ENCODE measurements at regions not wholly inside any gene's neighbourhood (a gene's known extent, or its start where the extent isn't known, plus 50 kb on each side); places are given as distances from the start of the nearest gene placed in this dataset.

GRCh38 chr9:36728651-36729520 lies 156.2 kb downstream of the MELK start:
- POLR2A ChIA-PET (ENCODE audit: unreplicated experiment) = interaction anchor here (0.5 kb wide), 1 partner anchor 863 kb away, joined by 3 read pairs; the partner anchor contains the start of gene TOMM5
- H2AFZ ChIP-seq = no peak overlapping the region
- BruUV-seq (replicated peaks) = no TSS peak
- H3K9me3 ChIP-seq (ENCODE audit: insufficient read depth, low read depth) = no peaks in the 10 kb centered on the region
- H3K27ac ChIP-seq = no peak overlapping the region
- peak in 1 of 2 experiments; percentile 66 for DNase-seq
- H3K4me2 ChIP-seq = no peak overlapping the region
- no peaks in the 10 kb centered on the region for H3K4me1 ChIP-seq (replicated peaks; ENCODE audit: insufficient read depth)
- CTCF ChIA-PET = interaction anchor here (0.5 to 1.4 kb wide), 5 partner anchors 64 to 321 kb away, joined by 3 to 14 read pairs (median 10); no protein-coding TSS in a partner anchor
- no peaks in the 10 kb centered on the region for H3K27me3 ChIP-seq (ENCODE audit: insufficient read depth, low read depth)
- no peaks in the 10 kb centered on the region for H3F3A ChIP-seq (ENCODE audit: insufficient read depth, low read depth)
- H3K9me2 ChIP-seq (ENCODE audit: insufficient read depth) = no peaks in the 10 kb centered on the region
- H4K20me1 ChIP-seq (ENCODE audit: insufficient read depth) = no peaks in the 10 kb centered on the region
- no peaks in the 10 kb centered on the region for H3K79me2 ChIP-seq (ENCODE audit: low read depth)
- H3K36me3 ChIP-seq (ENCODE audit: low read depth) = no peaks in the 10 kb centered on the region
- no peak overlapping the region for H3K4me3 ChIP-seq
- TF ChIP-seq EZH2 (IDR thresholded peaks at IDR 0.05; ENCODE audit: low read depth) (no peak), CTCF (conservative IDR thresholded peaks at IDR 0.05) (peak; percentile 76)
- intact Hi-C loops (cut with micrococcal nuclease; ENCODE audit: unreplicated experiment) = loop anchor here (1.0 kb wide), 2 partner anchors 96 to 322 kb away; no protein-coding TSS in a partner anchor

GRCh38 chr9:36729906-36730305 lies 157.2 kb downstream of the MELK start:
- intact Hi-C loops (cut with micrococcal nuclease; ENCODE audit: unreplicated experiment) = loop anchor here (1.0 kb wide), 2 partner anchors 97 to 323 kb away; no protein-coding TSS in a partner anchor
- Histone ChIP-seq H4K20me1 (ENCODE audit: insufficient read depth) (no peaks in the 10 kb centered on the region), H3K27me3 (ENCODE audit: insufficient read depth, low read depth) (no peaks in the 10 kb centered on the region), H3K36me3 (ENCODE audit: low read depth) (no peaks in the 10 kb centered on the region), H3K9me3 (ENCODE audit: insufficient read depth, low read depth) (no peaks in the 10 kb centered on the region), H3K79me2 (ENCODE audit: low read depth) (no peaks in the 10 kb centered on the region), H3K9me2 (ENCODE audit: insufficient read depth) (no peaks in the 10 kb centered on the region), H3K27ac (no peak overlapping the region), H3K4me1 (replicated peaks; ENCODE audit: insufficient read depth) (no peaks in the 10 kb centered on the region), H3K4me2 (no peak overlapping the region), H3K4me3 (no peak overlapping the region), H2AFZ (no peak overlapping the region), H3F3A (ENCODE audit: insufficient read depth, low read depth) (no peaks in the 10 kb centered on the region)
- ChIA-PET POLR2A (ENCODE audit: unreplicated experiment) (no interaction called here), CTCF (no interaction called here)
- no TSS peak for BruUV-seq (replicated peaks)
- DNase-seq = no peak
- TF ChIP-seq CTCF (conservative IDR thresholded peaks at IDR 0.05) = no peak
- no peak for TF ChIP-seq EZH2 (IDR thresholded peaks at IDR 0.05; ENCODE audit: low read depth)

- H4K20me1 ChIP-seq (ENCODE audit: insufficient read depth) = no peaks in the 10 kb centered on the region
- H2AFZ ChIP-seq = no peak overlapping the region
- POLR2A ChIA-PET (ENCODE audit: unreplicated experiment) = no interaction called here
- no peak overlapping the region for H3K4me2 ChIP-seq
- no peak overlapping the region for H3K27ac ChIP-seq
- intact Hi-C loops (cut with micrococcal nuclease; ENCODE audit: unreplicated experiment) = no loop called here
- no peaks in the 10 kb centered on the region for H3F3A ChIP-seq (ENCODE audit: insufficient read depth, low read depth)
- no peaks in the 10 kb centered on the region for H3K9me2 ChIP-seq (ENCODE audit: insufficient read depth)
- BruUV-seq (replicated peaks) = no TSS peak
- H3K79me2 ChIP-seq (ENCODE audit: low read depth) = no peaks in the 10 kb centered on the region
- no peaks in the 10 kb centered on the region for H3K4me1 ChIP-seq (replicated peaks; ENCODE audit: insufficient read depth)
- H3K27me3 ChIP-seq (ENCODE audit: insufficient read depth, low read depth) = no peaks in the 10 kb centered on the region
- H3K36me3 ChIP-seq (ENCODE audit: low read depth) = no peaks in the 10 kb centered on the region
- CTCF ChIA-PET = no interaction called here
- TF ChIP-seq EZH2 (IDR thresholded peaks at IDR 0.05; ENCODE audit: low read depth) (no peak), CTCF (conservative IDR thresholded peaks at IDR 0.05) (no peak)
- no peaks in the 10 kb centered on the region for H3K9me3 ChIP-seq (ENCODE audit: insufficient read depth, low read depth)
- no peak for DNase-seq
- no peak overlapping the region for H3K4me3 ChIP-seq
Observed at GRCh38 chr9:36730414-36730813, 157.7 kb downstream of the MELK start.

All from PC-9 (cell line).